ENCODE measurements at regions not wholly inside any gene's neighbourhood (a gene's known extent, or its start where the extent isn't known, plus 50 kb on each side); places are given as distances from the start of the nearest gene placed in this dataset.

DNA sequence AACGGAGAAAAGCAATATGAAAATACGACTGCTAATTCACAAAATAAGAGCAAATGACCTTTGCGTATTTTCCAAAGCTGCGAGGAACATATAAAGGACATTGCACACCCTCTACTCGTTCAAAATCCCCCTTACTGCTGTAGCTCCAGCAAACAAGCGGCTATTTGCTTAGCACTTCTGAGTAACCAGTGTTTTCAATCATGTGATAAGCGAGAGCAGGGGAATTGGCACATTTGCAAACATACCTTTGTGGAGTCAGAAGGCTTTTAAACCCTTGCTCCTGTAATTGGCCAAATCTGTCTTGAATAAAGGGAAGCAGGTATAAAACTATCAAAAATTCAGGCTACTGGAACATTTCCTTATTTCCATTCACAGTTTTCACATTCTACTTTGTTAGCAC is 610.2 kb downstream of the UBE2NL start:
- TF ChIP-seq, protein P1, sequence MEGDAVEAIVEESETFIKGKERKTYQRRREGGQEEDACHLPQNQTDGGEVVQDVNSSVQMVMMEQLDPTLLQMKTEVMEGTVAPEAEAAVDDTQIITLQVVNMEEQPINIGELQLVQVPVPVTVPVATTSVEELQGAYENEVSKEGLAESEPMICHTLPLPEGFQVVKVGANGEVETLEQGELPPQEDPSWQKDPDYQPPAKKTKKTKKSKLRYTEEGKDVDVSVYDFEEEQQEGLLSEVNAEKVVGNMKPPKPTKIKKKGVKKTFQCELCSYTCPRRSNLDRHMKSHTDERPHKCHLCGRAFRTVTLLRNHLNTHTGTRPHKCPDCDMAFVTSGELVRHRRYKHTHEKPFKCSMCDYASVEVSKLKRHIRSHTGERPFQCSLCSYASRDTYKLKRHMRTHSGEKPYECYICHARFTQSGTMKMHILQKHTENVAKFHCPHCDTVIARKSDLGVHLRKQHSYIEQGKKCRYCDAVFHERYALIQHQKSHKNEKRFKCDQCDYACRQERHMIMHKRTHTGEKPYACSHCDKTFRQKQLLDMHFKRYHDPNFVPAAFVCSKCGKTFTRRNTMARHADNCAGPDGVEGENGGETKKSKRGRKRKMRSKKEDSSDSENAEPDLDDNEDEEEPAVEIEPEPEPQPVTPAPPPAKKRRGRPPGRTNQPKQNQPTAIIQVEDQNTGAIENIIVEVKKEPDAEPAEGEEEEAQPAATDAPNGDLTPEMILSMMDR (IDR thresholded peaks at IDR 0.05; ENCODE audit: insufficient read depth, low read depth, low read length, missing control alignments): no peak
- DNase-seq (ENCODE audit: low read depth): peak; percentile 17
- no peak overlapping the region for H3K4me3 ChIP-seq (ENCODE audit: low read length)

DNA sequence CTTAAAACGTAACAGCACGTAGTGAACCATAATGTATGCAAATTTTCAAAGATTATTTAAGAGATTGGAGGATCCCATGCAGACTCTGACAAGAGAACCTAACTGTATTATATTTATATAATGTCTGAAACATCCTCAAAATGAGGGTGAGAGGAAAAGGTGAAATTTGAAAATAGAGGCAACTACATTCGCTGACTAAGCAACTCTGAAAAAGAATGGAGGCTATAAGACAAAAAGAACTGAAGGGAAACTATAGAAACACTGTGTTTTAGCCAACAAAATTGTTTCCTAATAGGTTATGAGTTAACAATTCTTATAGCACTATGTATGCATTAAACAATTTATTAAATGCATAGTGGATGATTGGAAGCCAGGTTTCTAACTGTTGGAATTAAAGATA is 648.0 kb downstream of the UBE2NL start:
- TF ChIP-seq, protein P1 (IDR thresholded peaks at IDR 0.05; ENCODE audit: insufficient read depth, low read depth, low read length, missing control alignments): no peak
- no peak for DNase-seq (ENCODE audit: low read depth)

DNA sequence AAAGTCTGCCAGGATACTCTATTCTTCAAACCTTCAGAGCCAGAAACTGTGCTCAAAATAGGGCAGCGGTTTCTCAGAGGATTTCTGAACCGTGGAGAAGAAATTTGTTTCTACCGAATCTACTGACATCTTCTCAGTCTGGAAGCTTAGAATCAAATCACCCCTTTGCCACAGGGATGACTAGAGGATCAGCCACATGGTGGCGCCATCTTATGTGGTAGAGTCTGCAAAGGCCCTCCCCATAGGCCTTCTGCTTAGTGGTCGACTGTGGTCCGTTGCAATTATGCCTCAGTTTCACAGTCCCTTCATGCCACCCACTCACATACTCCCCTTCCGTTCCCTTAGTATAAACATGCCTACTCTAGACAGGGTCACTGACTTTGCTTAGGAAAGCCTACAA is 680.7 kb upstream of the SPANXN1 start:
- TF ChIP-seq, protein P1 (IDR thresholded peaks at IDR 0.05; ENCODE audit: insufficient read depth, low read depth, low read length, missing control alignments): no peak
- H3K4me3 ChIP-seq (ENCODE audit: low read length): no peak overlapping the region
- DNase-seq (ENCODE audit: low read depth): no peak

More for the DNA sequence above, 648.0 kb downstream of the UBE2NL start:
- H3K4me3 ChIP-seq (ENCODE audit: low read length): no peak overlapping the region

DNA sequence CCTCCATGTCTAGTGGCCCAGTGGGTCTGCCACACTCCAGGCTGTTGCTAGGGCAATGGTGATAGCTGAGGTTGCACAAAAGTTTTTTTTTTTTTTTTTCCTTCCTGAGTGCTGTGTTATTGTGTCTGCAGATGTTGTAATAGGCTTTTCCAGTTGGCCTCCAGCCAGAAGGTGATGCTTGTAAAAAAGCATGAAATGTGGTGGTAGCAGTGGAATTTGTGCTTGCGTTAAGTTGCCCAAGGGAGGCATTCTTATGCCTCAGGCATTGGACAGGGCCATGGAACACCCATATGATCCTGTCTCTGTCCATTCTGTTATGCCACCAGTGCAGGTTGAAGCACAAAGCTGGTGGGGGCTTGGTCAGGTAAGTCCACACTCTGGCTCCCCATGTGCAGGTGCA is 660.5 kb upstream of the SPANXN1 start:
- H3K4me3 ChIP-seq (ENCODE audit: low read length): no peak overlapping the region

DNA sequence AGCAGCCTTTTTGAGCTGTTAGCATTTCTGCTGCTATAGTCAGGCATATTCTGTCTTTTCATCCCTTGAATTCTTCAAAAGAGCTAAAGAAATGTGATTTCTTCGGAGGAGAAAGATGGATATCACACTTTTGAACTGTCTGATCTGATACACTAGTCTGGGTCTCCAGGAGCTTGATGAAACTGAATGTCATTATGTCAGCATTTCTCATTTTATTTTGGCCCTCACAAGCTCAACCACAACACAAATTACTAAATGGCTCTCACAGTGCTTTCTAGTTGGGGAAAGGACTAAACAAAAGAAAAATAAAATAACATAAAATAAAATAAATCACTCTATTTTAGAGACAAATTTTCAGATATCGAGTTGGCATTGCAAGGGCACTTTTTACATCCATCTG is 655.3 kb upstream of the SPANXN1 start:
- H3K4me3 ChIP-seq (ENCODE audit: low read length): no peak overlapping the region
- TF ChIP-seq, protein P1 (IDR thresholded peaks at IDR 0.05; ENCODE audit: insufficient read depth, low read depth, low read length, missing control alignments): no peak
- no peak for DNase-seq (ENCODE audit: low read depth)

More for the DNA sequence above, 660.5 kb upstream of the SPANXN1 start:
- TF ChIP-seq, protein P1 (IDR thresholded peaks at IDR 0.05; ENCODE audit: insufficient read depth, low read depth, low read length, missing control alignments): no peak
- peak; percentile 43 for DNase-seq (ENCODE audit: low read depth)

DNA sequence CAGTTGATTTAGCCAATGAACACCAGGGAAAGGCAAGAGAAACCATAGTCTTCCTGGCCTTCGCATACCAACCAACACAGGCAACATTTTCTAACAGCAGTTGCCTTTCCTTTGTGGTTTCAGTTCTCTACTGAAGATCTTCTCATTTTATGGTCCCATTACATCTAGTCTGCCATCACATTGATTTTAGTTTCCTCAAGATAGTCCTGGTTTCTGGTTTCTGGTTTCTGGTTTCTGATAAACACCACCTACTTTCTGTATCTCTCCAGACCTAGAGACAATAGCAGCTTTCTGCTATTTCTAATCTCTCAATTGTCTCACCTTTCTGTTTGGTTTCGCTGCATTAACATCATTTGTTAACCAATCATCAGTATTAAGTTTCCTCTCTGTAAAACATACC is 646.3 kb upstream of the SPANXN1 start:
- no peak for DNase-seq (ENCODE audit: low read depth)
- TF ChIP-seq, protein P1 (IDR thresholded peaks at IDR 0.05; ENCODE audit: insufficient read depth, low read depth, low read length, missing control alignments): no peak
- no peak overlapping the region for H3K4me3 ChIP-seq (ENCODE audit: low read length)

DNA sequence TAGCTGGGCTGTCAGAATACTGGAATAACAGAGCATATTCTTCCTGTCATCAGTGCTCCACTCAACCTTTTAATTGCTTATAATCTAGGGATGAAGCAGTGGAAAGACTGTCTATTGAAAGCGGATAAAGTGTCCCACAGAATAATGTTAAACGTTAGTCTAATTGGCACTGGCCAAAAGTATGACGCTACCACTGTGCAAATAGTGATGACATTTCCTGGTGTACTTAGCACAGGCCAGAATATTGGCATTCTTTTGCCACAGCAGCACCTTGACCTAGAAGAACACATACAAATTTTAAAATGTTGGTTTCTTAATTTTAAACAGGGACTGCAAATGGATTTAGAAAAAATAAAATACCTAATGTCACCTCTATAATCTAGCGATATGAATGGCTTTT is 635.2 kb upstream of the SPANXN1 start:
- TF ChIP-seq, protein P1 (IDR thresholded peaks at IDR 0.05; ENCODE audit: insufficient read depth, low read depth, low read length, missing control alignments): no peak
- no peak overlapping the region for H3K4me3 ChIP-seq (ENCODE audit: low read length)
- DNase-seq (ENCODE audit: low read depth): no peak

Data from epithelial cell of esophagus (primary cell).